ENCODE measurements at regions not wholly inside any gene's neighbourhood (a gene's known extent, or its start where the extent isn't known, plus 50 kb on each side); places are given as distances from the start of the nearest gene placed in this dataset.
A peak's percentile ranks its signal among the peaks of the same experiment; 100 is the strongest.

DNA sequence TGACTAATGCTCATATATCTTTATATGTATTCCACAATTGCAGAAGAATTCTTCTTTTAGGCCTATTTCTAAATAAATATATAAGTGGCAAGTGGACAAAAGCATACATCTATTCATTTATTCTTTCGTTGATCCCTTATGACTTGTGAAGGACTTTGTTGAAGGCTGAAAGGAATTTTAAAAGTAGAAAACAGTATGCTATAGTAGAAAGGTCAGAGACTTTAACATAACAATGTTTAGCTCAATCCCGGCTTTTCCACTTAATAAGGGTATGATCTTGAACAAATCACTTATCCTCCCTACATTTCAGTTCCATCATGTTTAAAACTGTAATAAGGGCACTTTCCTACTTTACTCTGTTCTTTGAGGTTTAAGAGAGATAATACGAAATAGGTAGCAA is 672.9 kb downstream of the MECOM start:
- TF ChIP-seq, protein P1, sequence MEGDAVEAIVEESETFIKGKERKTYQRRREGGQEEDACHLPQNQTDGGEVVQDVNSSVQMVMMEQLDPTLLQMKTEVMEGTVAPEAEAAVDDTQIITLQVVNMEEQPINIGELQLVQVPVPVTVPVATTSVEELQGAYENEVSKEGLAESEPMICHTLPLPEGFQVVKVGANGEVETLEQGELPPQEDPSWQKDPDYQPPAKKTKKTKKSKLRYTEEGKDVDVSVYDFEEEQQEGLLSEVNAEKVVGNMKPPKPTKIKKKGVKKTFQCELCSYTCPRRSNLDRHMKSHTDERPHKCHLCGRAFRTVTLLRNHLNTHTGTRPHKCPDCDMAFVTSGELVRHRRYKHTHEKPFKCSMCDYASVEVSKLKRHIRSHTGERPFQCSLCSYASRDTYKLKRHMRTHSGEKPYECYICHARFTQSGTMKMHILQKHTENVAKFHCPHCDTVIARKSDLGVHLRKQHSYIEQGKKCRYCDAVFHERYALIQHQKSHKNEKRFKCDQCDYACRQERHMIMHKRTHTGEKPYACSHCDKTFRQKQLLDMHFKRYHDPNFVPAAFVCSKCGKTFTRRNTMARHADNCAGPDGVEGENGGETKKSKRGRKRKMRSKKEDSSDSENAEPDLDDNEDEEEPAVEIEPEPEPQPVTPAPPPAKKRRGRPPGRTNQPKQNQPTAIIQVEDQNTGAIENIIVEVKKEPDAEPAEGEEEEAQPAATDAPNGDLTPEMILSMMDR (IDR thresholded peaks at IDR 0.05; ENCODE audit: insufficient read depth, missing control alignments): no peak
- no peak for FAIRE-seq
- DNase-seq (ENCODE audit: insufficient read length, low spot score): no peak

DNA sequence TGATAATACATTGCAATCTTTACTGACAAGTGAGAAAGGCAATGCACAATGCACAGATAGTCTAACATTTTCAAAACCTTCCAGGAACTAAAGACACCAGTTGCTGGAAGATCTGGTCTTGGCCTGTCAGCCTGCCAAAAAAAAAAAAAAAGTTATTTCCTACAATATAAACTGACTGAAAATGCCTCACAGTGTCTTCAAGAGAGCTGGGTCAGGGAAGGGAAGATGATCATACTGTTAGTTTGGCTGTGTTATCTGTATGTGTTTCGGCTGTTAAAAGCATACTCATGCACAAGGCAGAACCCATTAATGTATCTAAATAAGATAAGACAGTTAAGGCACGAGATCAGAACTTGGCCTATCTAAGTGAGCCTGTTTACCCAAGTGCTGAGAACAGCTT is 673.4 kb downstream of the MECOM start:
- TF ChIP-seq, protein P1 (IDR thresholded peaks at IDR 0.05; ENCODE audit: insufficient read depth, missing control alignments): no peak
- DNase-seq (ENCODE audit: insufficient read length, low spot score): no peak
- no peak for FAIRE-seq

DNA sequence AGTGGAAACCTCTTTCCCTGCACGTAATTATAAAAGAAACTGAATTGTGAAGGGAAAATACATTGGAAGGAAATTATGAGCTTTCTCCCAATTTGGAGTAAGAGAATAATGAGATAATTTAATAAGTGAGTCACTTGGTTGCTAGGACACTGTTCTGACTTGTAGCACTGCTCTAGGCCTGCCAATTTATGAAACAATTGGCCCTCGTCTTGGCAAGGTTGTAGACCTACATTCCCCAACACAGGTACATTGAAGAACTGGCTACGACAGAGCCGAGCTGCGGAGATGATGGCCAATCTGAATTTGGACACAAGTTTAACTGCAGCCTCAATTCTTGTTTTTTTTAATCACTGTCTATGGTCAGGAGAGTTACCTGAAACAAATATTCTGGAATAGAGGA is 674.1 kb downstream of the MECOM start:
- TF ChIP-seq, protein P1 (IDR thresholded peaks at IDR 0.05; ENCODE audit: insufficient read depth, missing control alignments): no peak
- FAIRE-seq (no peak), DNase-seq (ENCODE audit: insufficient read length, low spot score) (no peak)

DNA sequence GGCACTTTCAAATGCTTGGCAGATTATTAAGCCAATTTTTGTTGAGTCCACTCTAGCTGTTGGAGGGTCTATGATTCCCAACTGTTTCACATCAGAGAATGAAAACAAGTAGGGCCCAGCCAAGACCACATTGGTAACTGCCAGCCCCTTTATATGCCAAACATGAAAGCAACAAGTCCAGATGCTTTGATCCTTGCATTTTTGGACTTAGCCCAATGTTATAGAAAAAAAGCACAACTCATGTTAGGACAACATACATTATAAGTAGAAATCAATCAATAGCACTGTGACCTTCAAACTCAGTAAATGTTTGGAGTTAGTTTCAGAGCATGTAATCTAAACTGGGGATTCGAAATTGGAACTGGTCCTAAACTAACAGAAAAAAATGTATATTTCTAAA is 674.7 kb downstream of the MECOM start:
- FAIRE-seq: no peak
- DNase-seq (ENCODE audit: insufficient read length, low spot score): no peak
- TF ChIP-seq, protein P1 (IDR thresholded peaks at IDR 0.05; ENCODE audit: insufficient read depth, missing control alignments): no peak

DNA sequence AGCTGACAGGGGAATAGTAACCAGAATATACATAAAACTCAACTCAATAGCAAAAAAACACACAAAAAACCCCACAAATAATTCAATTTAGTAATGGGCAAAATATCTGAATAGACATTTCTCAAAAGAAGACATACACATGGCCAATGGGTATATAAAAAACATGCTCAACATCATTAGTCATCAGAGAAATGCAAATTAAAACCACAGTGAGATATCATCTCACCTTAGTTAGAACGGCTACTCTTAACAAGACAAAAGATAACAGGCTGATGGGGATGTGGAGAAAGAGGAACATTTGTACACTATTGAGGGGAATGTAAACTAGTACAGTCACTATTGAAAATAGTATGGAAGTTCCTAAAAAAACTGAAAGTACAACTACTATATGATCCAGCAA is 678.6 kb downstream of the MECOM start:
- DNase-seq (ENCODE audit: insufficient read length, low spot score): no peak
- TF ChIP-seq, protein P1 (IDR thresholded peaks at IDR 0.05; ENCODE audit: insufficient read depth, missing control alignments): no peak
- FAIRE-seq: peak; percentile 35

DNA sequence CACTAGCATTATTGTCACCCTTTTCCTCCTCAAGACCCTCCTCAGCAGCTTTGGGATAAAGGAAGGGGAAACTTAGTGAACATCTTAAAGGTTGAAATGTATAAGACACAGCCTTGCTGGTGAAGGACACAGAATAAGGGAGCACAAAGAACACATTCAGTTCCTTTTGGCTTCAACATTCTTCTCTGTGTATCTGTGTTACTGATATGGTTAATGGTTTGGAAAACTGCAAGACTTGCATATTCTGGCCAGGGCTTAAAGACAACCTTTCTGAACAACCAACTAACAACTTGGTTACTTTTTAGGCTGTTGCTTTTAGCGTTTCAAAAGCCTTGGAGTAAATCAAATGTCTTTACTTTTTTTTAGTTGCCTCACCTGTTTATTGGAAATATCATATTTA is 680.5 kb downstream of the MECOM start:
- TF ChIP-seq, protein P1 (IDR thresholded peaks at IDR 0.05; ENCODE audit: insufficient read depth, missing control alignments): no peak
- FAIRE-seq (no peak), DNase-seq (ENCODE audit: insufficient read length, low spot score) (no peak)

DNA sequence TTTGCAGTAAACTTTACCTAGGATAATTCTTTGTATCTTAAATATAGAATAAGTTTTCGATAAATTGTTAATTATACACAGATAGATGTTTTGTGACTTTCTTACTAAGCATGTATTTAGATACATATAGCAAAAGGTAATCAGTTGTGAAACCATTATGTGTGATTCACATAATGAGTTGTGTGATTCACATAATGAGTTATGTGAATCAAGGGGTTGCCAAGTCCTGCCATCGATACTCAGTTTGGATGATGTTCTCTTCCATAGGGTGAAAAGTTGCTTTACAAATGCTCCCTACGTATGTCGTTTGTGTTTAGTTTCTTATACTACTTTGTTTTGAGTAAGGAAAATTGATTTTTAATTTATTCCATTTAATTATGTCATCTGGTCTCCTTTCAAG is 682.1 kb downstream of the MECOM start:
- TF ChIP-seq, protein P1 (IDR thresholded peaks at IDR 0.05; ENCODE audit: insufficient read depth, missing control alignments): no peak
- FAIRE-seq (no peak), DNase-seq (ENCODE audit: insufficient read length, low spot score) (no peak)

All from D721Med (cell line).